ENCODE measurements at regions not wholly inside any gene's neighbourhood (a gene's known extent, or its start where the extent isn't known, plus 50 kb on each side); places are given as distances from the start of the nearest gene placed in this dataset.

DNA sequence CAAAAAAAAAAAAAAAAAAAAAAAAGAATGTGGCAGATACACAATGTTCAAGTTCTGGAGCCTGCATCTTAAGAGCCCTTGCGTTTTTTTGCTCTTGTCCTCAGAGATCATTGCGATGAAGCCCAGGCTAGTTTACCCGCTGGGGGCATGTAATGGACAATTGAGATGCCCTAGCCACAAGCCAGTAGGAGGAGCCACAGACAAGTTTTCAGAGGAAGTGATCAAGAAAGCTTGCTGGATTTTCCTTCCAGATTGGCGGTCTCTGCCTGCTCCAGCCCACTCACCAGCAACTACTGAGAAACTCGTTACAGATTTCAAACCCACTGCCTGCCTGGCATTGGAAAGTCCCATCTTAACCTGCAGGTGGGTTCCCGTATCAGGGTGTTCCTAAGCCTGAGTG lies 192.1 kb upstream of the EOMES start:
- Histone ChIP-seq H3K27ac (ENCODE audit: low read depth, low read length, poor library complexity, severe bottlenecking) (no peak overlapping the region), H3K4me3 (ENCODE audit: low read depth, low read length, poor library complexity, severe bottlenecking) (no peak overlapping the region), H3K36me3 (ENCODE audit: insufficient read depth, low read length, poor library complexity, severe bottlenecking) (no peaks in the 10 kb centered on the region), H3K27me3 (replicated peaks; ENCODE audit: insufficient read depth, low read depth, low read length, poor library complexity) (no peaks in the 10 kb centered on the region), H3K9me3 (ENCODE audit: low read depth, low read length, poor library complexity, severe bottlenecking) (no peaks in the 10 kb centered on the region), H3K4me1 (ENCODE audit: insufficient read depth, low read length, poor library complexity, severe bottlenecking) (no peaks in the 10 kb centered on the region)
- no TSS peak for BruUV-seq (replicated peaks)
- DNase-seq (ENCODE audit: low spot score), result peak; percentile 34
- TF ChIP-seq, protein P1, sequence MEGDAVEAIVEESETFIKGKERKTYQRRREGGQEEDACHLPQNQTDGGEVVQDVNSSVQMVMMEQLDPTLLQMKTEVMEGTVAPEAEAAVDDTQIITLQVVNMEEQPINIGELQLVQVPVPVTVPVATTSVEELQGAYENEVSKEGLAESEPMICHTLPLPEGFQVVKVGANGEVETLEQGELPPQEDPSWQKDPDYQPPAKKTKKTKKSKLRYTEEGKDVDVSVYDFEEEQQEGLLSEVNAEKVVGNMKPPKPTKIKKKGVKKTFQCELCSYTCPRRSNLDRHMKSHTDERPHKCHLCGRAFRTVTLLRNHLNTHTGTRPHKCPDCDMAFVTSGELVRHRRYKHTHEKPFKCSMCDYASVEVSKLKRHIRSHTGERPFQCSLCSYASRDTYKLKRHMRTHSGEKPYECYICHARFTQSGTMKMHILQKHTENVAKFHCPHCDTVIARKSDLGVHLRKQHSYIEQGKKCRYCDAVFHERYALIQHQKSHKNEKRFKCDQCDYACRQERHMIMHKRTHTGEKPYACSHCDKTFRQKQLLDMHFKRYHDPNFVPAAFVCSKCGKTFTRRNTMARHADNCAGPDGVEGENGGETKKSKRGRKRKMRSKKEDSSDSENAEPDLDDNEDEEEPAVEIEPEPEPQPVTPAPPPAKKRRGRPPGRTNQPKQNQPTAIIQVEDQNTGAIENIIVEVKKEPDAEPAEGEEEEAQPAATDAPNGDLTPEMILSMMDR (conservative IDR thresholded peaks at IDR 0.05; ENCODE audit: low read depth, low read length), result peak; percentile 36; the same call in 1 of the 2 replicates
- no peak for TF ChIP-seq EZH2 (IDR thresholded peaks at IDR 0.05; ENCODE audit: borderline replicate concordance, low read depth, low read length, poor library complexity, severe bottlenecking)
- ChIA-PET CTCF (no interaction called here), POLR2A (ENCODE audit: low non-redundant PET) (no interaction called here)
- intact Hi-C loops (cut with micrococcal nuclease; ENCODE audit: unreplicated experiment), result loop anchor here (10.0 kb wide), 1 partner anchor 371 kb away; no protein-coding TSS in a partner anchor

- intact Hi-C loops (cut with micrococcal nuclease; ENCODE audit: unreplicated experiment), result no loop called here
- DNase-seq (ENCODE audit: low spot score), result no peak
- Histone ChIP-seq H3K27me3 (replicated peaks; ENCODE audit: insufficient read depth, low read depth, low read length, poor library complexity) (no peaks in the 10 kb centered on the region), H3K4me3 (ENCODE audit: low read depth, low read length, poor library complexity, severe bottlenecking) (no peak overlapping the region), H3K36me3 (ENCODE audit: insufficient read depth, low read length, poor library complexity, severe bottlenecking) (no peaks in the 10 kb centered on the region), H3K4me1 (ENCODE audit: insufficient read depth, low read length, poor library complexity, severe bottlenecking) (no peaks in the 10 kb centered on the region), H3K9me3 (ENCODE audit: low read depth, low read length, poor library complexity, severe bottlenecking) (no peaks in the 10 kb centered on the region), H3K27ac (ENCODE audit: low read depth, low read length, poor library complexity, severe bottlenecking) (no peak overlapping the region)
- no TSS peak for BruUV-seq (replicated peaks)
- CTCF ChIA-PET, result no interaction called here
- TF ChIP-seq, protein P1 (conservative IDR thresholded peaks at IDR 0.05; ENCODE audit: low read depth, low read length), result no peak
- TF ChIP-seq EZH2 (IDR thresholded peaks at IDR 0.05; ENCODE audit: borderline replicate concordance, low read depth, low read length, poor library complexity, severe bottlenecking), result no peak
- POLR2A ChIA-PET (ENCODE audit: low non-redundant PET), result no interaction called here
Measured at GRCh38 chr3:27923349-27924068, 201.4 kb upstream of the EOMES start.

DNA sequence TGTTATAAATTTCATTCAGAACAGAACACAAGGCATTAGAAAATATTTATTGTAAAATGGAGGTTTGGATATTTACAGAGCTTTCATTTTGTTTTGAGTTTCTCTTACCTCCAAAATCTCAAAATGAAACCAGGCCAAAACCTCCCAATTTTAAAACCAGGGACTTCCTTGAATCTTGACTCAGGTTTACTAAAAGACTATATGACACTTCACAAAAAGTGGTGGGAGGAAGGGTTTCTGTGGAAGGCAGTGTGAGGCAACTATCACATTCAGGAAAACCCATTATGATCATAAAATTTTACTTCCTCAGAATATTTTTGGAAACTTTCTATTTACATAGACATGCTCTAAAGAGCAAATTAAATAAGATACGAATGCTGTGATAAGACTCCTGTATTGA lies 205.8 kb upstream of the EOMES start:
- ChIA-PET CTCF (no interaction called here), POLR2A (ENCODE audit: low non-redundant PET) (no interaction called here)
- no peaks in the 10 kb centered on the region for H3K4me1 ChIP-seq (ENCODE audit: insufficient read depth, low read length, poor library complexity, severe bottlenecking)
- no peak for DNase-seq (ENCODE audit: low spot score)
- no peaks in the 10 kb centered on the region for H3K9me3 ChIP-seq (ENCODE audit: low read depth, low read length, poor library complexity, severe bottlenecking)
- no peaks in the 10 kb centered on the region for H3K36me3 ChIP-seq (ENCODE audit: insufficient read depth, low read length, poor library complexity, severe bottlenecking)
- no peak overlapping the region for H3K27ac ChIP-seq (ENCODE audit: low read depth, low read length, poor library complexity, severe bottlenecking)
- no TSS peak for BruUV-seq (replicated peaks)
- H3K4me3 ChIP-seq (ENCODE audit: low read depth, low read length, poor library complexity, severe bottlenecking), result no peak overlapping the region
- intact Hi-C loops (cut with micrococcal nuclease; ENCODE audit: unreplicated experiment), result no loop called here
- H3K27me3 ChIP-seq (replicated peaks; ENCODE audit: insufficient read depth, low read depth, low read length, poor library complexity), result no peaks in the 10 kb centered on the region
- TF ChIP-seq, protein P1 (conservative IDR thresholded peaks at IDR 0.05; ENCODE audit: low read depth, low read length), result no peak
